Keratinocyte (primary cell): ENCODE measurements at regions not wholly inside any gene's neighbourhood (a gene's known extent, or its start where the extent isn't known, plus 50 kb on each side); places are given as distances from the start of the nearest gene placed in this dataset.

Source experiments
- DNase-seq: peaks from one replicate; pipeline ENCODE4 v3.0.0-alpha.2; 2011; ENCODE audit warnings: low read depth, missing footprints, low spot score
- FAIRE-seq: peaks from 2 replicates; lab custom pipeline; 2011; peaks lifted over from hg19 to GRCh38; lab: Jason Lieb, UNC
- H2AFZ ChIP-seq: 2 replicates; pipeline ENCODE4 v1.6.0; 2012; ENCODE audit warnings: low read length, control low read depth, inconsistent platforms; ENCODE audit not compliant: control insufficient read depth
- H3K27ac ChIP-seq: 2 replicates; pipeline ENCODE4 v1.5.1; 2011; ENCODE audit warnings: low read length; ENCODE audit not compliant: control insufficient read depth, insufficient read depth
- H3K27me3 ChIP-seq: 3 replicates; pipeline ENCODE4 v1.6.0; 2011; ENCODE audit warnings: low read length; ENCODE audit not compliant: control insufficient read depth, insufficient read depth; ENCODE audit errors: extremely low read depth
- H3K36me3 ChIP-seq, 2 experiments: 2 replicates in 1 of 2; 3 replicates in 1 of 2; pipeline ENCODE4 v1.5.1; 2011; ENCODE audit warnings: low read length in 2 of 2, mild to moderate bottlenecking in 1 of 2; ENCODE audit not compliant: control insufficient read depth in 2 of 2, insufficient read depth in 2 of 2; ENCODE audit errors: extremely low read depth in 1 of 2
- H3K4me1 ChIP-seq: 3 replicates; pipeline ENCODE4 v1.5.1; 2011; ENCODE audit warnings: low read length; ENCODE audit not compliant: control insufficient read depth, insufficient read depth; ENCODE audit errors: extremely low read depth
- H3K4me2 ChIP-seq: 3 replicates; pipeline ENCODE4 v1.6.0; 2011; ENCODE audit warnings: low read depth, low read length; ENCODE audit not compliant: control insufficient read depth, insufficient read depth; ENCODE audit errors: extremely low read depth
- H3K4me3 ChIP-seq, 3 experiments: fragments of 200-600 bp in 1 of 3; sonication (generic) in 1 of 3; 2 replicates in 2 of 3; 3 replicates in 1 of 3; pipeline ENCODE4 v1.5.1; 2011 to 2016; ENCODE audit warnings: low read length in 3 of 3, mild to moderate bottlenecking in 3 of 3, control low read depth in 2 of 3, inconsistent platforms in 1 of 3, low read depth in 1 of 3, mixed read lengths in 1 of 3, mixed run types in 1 of 3, moderate library complexity in 1 of 3; ENCODE audit not compliant: control insufficient read depth in 2 of 3, insufficient read depth in 2 of 3; ENCODE audit errors: extremely low read depth in 1 of 3
- H3K79me2 ChIP-seq: 2 replicates; pipeline ENCODE4 v1.6.0; 2012; ENCODE audit warnings: low read length; ENCODE audit not compliant: control insufficient read depth, insufficient read depth
- H3K9ac ChIP-seq: 3 replicates; pipeline ENCODE4 v1.6.0; 2011; ENCODE audit warnings: low read length; ENCODE audit not compliant: control insufficient read depth, insufficient read depth; ENCODE audit errors: extremely low read depth
- H3K9me1 ChIP-seq: 3 replicates; pipeline ENCODE4 v1.6.0; 2011; ENCODE audit warnings: low read length; ENCODE audit not compliant: control insufficient read depth, insufficient read depth; ENCODE audit errors: extremely low read depth
- H3K9me3 ChIP-seq: 2 replicates; pipeline ENCODE4 v1.5.1; 2012; ENCODE audit warnings: low read depth, low read length; ENCODE audit not compliant: control insufficient read depth
- H4K20me1 ChIP-seq: 3 replicates; pipeline ENCODE4 v1.6.0; 2011; ENCODE audit warnings: low read length; ENCODE audit not compliant: control insufficient read depth, insufficient read depth; ENCODE audit errors: extremely low read depth
- CTCF ChIP-seq, 3 experiments: IDR thresholded peaks in 1 of 3; conservative IDR thresholded peaks in 1 of 3; optimal IDR thresholded peaks in 1 of 3; 2 replicates in 2 of 3; 3 replicates in 1 of 3; pipeline versions ENCODE3 to v1.5.1; 2011; ENCODE audit warnings: low read length in 3 of 3, mild to moderate bottlenecking in 3 of 3, moderate library complexity in 2 of 3, control low read depth in 1 of 3, inconsistent platforms in 1 of 3; ENCODE audit not compliant: insufficient read depth in 2 of 3; ENCODE audit errors: extremely low read depth in 1 of 3
- EZH2 ChIP-seq: IDR thresholded peaks from one replicate; pipeline ENCODE4 v1.6.1; 2012; ENCODE audit warnings: inconsistent platforms, mild to moderate bottlenecking, low read length, moderate library complexity
- dilution Hi-C: fragments of 300-500 bp; cut with MboI; formaldehyde crosslinking; loops from one replicate; pipeline ENCODE4 v1.7.0; 2020; ENCODE audit warnings: low sequenced_read_pairs; ENCODE audit not compliant: extremely low pct_ligation_motif_present

GRCh38 chr5:20611620-20612019, 623.6 kb upstream of the CDH18 start:
- H3K4me1 ChIP-seq, result no peaks in the 10 kb centered on the region
- dilution Hi-C loops, result no loop called here
- H3K27ac ChIP-seq, result no peak overlapping the region
- H3K9me1 ChIP-seq, result no peaks in the 10 kb centered on the region
- no peak overlapping the region for H3K4me2 ChIP-seq
- TF ChIP-seq CTCF (optimal IDR thresholded peaks at IDR 0.05 in 1 of 3, IDR thresholded peaks at IDR 0.05 in 1 of 3, conservative IDR thresholded peaks at IDR 0.05 in 1 of 3; ENCODE audit: extremely low read depth in 1 of 3, insufficient read depth in 2 of 3, low read length in 3 of 3), result no peak
- H4K20me1 ChIP-seq, result no peaks in the 10 kb centered on the region
- H3K4me3 ChIP-seq, result no peak overlapping the region
- H3K36me3 ChIP-seq, result no peaks in the 10 kb centered on the region
- no peaks in the 10 kb centered on the region for H3K9me3 ChIP-seq
- FAIRE-seq, result no peak
- no peak overlapping the region for H3K9ac ChIP-seq
- H2AFZ ChIP-seq, result no peak overlapping the region
- DNase-seq, result no peak
- no peaks in the 10 kb centered on the region for H3K27me3 ChIP-seq
- H3K79me2 ChIP-seq, result no peaks in the 10 kb centered on the region

GRCh38 chr5:20610681-20611080, 622.7 kb upstream of the CDH18 start:
- no peak for FAIRE-seq
- dilution Hi-C loops, result no loop called here
- no peak overlapping the region for H3K9ac ChIP-seq
- no peak overlapping the region for H3K4me3 ChIP-seq
- H4K20me1 ChIP-seq, result no peaks in the 10 kb centered on the region
- no peaks in the 10 kb centered on the region for H3K9me1 ChIP-seq
- H3K27me3 ChIP-seq, result no peaks in the 10 kb centered on the region
- no peaks in the 10 kb centered on the region for H3K9me3 ChIP-seq
- H3K4me1 ChIP-seq, result no peaks in the 10 kb centered on the region
- no peaks in the 10 kb centered on the region for H3K36me3 ChIP-seq
- no peak for TF ChIP-seq EZH2
- TF ChIP-seq CTCF (optimal IDR thresholded peaks at IDR 0.05 in 1 of 3, IDR thresholded peaks at IDR 0.05 in 1 of 3, conservative IDR thresholded peaks at IDR 0.05 in 1 of 3; ENCODE audit: extremely low read depth in 1 of 3, insufficient read depth in 2 of 3, low read length in 3 of 3), result no peak
- no peak overlapping the region for H3K27ac ChIP-seq
- no peaks in the 10 kb centered on the region for H3K79me2 ChIP-seq
- H2AFZ ChIP-seq, result no peak overlapping the region
- no peak for DNase-seq
- H3K4me2 ChIP-seq, result no peak overlapping the region
